Endothelial cell (in vitro differentiated cells): ENCODE measurements at regions not wholly inside any gene's neighbourhood (a gene's known extent, or its start where the extent isn't known, plus 50 kb on each side); places are given as distances from the start of the nearest gene placed in this dataset.
"Not testable (repeated sequence)": the region's sequence is repeated elsewhere in the genome, so short reads cannot be mapped to it uniquely, and the experiment has no call there.

Experiments
- DNase-seq: peaks from one replicate; pipeline ENCODE4 v3.0.0; 2021; ENCODE audit warnings: low spot score
- H3K27ac Mint-ChIP-seq: one replicate; pipeline ENCODE4 v1.8.0; 2021; ENCODE audit warnings: mixed read lengths, inconsistent platforms; ENCODE audit not compliant: unreplicated experiment
- H3K27me3 Mint-ChIP-seq: one replicate; pipeline ENCODE4 v1.8.0; 2021; ENCODE audit warnings: mild to moderate bottlenecking, moderate library complexity, mixed read lengths, inconsistent platforms; ENCODE audit not compliant: unreplicated experiment
- H3K36me3 Mint-ChIP-seq: one replicate; pipeline ENCODE4 v1.8.0; 2021; ENCODE audit warnings: mild to moderate bottlenecking, low read depth, mixed read lengths, inconsistent platforms; ENCODE audit not compliant: unreplicated experiment
- H3K4me1 Mint-ChIP-seq: one replicate; pipeline ENCODE4 v1.8.0; 2021; ENCODE audit warnings: mild to moderate bottlenecking, mixed read lengths, inconsistent platforms; ENCODE audit not compliant: unreplicated experiment
- H3K4me3 Mint-ChIP-seq: one replicate; pipeline ENCODE4 v1.8.0; 2021; ENCODE audit warnings: mild to moderate bottlenecking, mixed read lengths, inconsistent platforms; ENCODE audit not compliant: unreplicated experiment
- H3K9me3 Mint-ChIP-seq: one replicate; pipeline ENCODE4 v1.8.0; 2021; ENCODE audit warnings: mixed read lengths, inconsistent platforms; ENCODE audit not compliant: unreplicated experiment
- TF ChIP-seq, protein P1 (sequence below): fragments of 200-600 bp; sonication (generic); IDR thresholded peaks from one replicate; pipeline ENCODE4 v1.5.0; 2021; ENCODE audit warnings: antibody characterized with exemption; ENCODE audit not compliant: unreplicated experiment

DNA sequence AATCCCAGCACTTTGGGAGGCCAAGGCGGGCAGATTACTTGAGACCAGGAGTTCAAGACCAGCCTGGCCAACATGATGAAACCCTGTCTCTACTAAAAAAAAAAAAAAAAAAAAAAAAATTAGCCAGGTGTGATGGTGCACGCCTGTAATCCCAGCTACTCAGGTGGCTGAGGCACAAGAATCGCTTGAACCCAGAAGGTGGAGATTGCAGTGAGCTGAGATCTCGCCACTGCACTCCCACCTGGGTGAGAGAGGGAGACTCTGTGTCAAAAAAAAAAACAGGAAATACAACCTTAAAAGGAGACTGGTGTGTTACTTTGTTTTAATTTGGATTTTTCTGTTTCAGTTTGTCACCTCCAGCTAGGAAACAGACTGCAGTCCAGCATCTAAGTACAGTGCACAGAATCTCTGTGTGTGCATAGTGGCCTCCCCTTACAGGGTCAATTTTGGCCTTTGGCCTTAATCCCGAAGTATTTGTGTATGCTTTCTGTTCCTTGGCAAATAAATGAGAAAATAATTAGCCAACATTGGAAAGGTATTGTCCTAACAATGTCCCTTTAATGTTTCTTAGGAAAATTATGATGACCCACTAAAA is 266.1 kb downstream of the GOLGA6L6 start:
- H3K9me3 Mint-ChIP-seq, H3K4me3 Mint-ChIP-seq, H3K4me1 Mint-ChIP-seq, H3K27ac Mint-ChIP-seq, H3K27me3 Mint-ChIP-seq, H3K36me3 Mint-ChIP-seq, DNase-seq: not testable (repeated sequence)

GRCh38 chr15:20272422-20273184 is 269.0 kb downstream of the GOLGA6L6 start:
- Mint-ChIP-seq H3K27me3 (no peaks in the 10 kb centered on the region), H3K4me1 (no peaks in the 10 kb centered on the region), H3K27ac (no peak overlapping the region), H3K4me3 (no peak overlapping the region), H3K9me3 (no peaks in the 10 kb centered on the region), H3K36me3 (no peaks in the 10 kb centered on the region)
- TF ChIP-seq, protein P1, sequence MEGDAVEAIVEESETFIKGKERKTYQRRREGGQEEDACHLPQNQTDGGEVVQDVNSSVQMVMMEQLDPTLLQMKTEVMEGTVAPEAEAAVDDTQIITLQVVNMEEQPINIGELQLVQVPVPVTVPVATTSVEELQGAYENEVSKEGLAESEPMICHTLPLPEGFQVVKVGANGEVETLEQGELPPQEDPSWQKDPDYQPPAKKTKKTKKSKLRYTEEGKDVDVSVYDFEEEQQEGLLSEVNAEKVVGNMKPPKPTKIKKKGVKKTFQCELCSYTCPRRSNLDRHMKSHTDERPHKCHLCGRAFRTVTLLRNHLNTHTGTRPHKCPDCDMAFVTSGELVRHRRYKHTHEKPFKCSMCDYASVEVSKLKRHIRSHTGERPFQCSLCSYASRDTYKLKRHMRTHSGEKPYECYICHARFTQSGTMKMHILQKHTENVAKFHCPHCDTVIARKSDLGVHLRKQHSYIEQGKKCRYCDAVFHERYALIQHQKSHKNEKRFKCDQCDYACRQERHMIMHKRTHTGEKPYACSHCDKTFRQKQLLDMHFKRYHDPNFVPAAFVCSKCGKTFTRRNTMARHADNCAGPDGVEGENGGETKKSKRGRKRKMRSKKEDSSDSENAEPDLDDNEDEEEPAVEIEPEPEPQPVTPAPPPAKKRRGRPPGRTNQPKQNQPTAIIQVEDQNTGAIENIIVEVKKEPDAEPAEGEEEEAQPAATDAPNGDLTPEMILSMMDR = no peak
- no peak for DNase-seq

DNA sequence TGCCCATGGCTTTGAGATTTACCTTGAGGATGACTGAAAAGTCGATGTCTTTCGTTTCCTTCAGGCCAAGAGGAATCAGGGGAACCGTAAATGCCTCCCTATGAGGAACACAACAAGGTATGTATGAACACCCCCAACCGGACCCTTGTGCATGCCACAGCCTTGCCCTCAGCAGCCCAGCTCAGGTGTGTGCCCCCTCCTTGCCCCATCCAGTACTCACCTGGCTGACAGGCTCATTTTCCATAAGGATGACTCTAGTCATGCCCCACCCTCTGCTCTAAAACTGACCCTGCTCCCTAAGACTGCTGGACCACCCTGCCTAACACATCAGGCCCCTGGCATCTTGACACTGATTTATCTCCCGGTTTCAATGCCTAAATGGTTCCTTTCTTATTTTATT is 270.0 kb downstream of the GOLGA6L6 start:
- Mint-ChIP-seq H3K4me3 (no peak overlapping the region), H3K27me3 (no peaks in the 10 kb centered on the region), H3K36me3 (no peaks in the 10 kb centered on the region), H3K9me3 (no peaks in the 10 kb centered on the region), H3K4me1 (no peaks in the 10 kb centered on the region), H3K27ac (no peak overlapping the region)
- TF ChIP-seq, protein P1 = no peak
- DNase-seq = no peak

GRCh38 chr15:20269956-20270355 is 271.6 kb downstream of the GOLGA6L6 start:
- H3K9me3 Mint-ChIP-seq, H3K4me3 Mint-ChIP-seq, H3K4me1 Mint-ChIP-seq, H3K27me3 Mint-ChIP-seq, H3K27ac Mint-ChIP-seq, H3K36me3 Mint-ChIP-seq, DNase-seq: not testable (repeated sequence)

DNA sequence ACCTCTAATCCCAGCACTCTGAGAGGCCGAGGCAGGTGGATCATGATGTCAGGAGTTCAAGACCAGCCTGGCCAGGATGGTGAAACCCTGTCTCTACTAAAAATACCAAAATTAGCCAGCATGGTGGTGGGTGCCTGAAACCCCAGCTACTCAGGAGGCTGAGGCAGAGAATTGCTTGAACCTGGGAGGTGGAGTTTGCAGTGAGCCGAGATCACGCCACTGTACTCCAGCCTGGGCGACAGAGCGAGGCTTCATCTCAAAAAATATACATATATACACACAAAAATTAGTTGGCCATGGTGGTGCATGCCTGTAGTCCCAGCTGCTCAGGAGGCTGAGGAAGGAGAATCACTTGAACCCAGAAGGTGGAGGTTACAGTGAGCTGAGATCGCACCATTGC is 273.6 kb downstream of the GOLGA6L6 start:
- not testable (repeated sequence) for H3K4me3 Mint-ChIP-seq, DNase-seq, H3K4me1 Mint-ChIP-seq, H3K27me3 Mint-ChIP-seq, H3K36me3 Mint-ChIP-seq, H3K9me3 Mint-ChIP-seq, H3K27ac Mint-ChIP-seq

GRCh38 chr15:20267051-20267730 is 274.4 kb downstream of the GOLGA6L6 start:
- not testable (repeated sequence) for H3K9me3 Mint-ChIP-seq, H3K36me3 Mint-ChIP-seq, H3K27me3 Mint-ChIP-seq, H3K4me3 Mint-ChIP-seq, H3K27ac Mint-ChIP-seq, H3K4me1 Mint-ChIP-seq, DNase-seq

GRCh38 chr15:20265710-20266109 is 275.9 kb downstream of the GOLGA6L6 start:
- H3K4me1 Mint-ChIP-seq, H3K9me3 Mint-ChIP-seq, H3K4me3 Mint-ChIP-seq, H3K36me3 Mint-ChIP-seq, H3K27ac Mint-ChIP-seq, H3K27me3 Mint-ChIP-seq, DNase-seq: not testable (repeated sequence)

DNA sequence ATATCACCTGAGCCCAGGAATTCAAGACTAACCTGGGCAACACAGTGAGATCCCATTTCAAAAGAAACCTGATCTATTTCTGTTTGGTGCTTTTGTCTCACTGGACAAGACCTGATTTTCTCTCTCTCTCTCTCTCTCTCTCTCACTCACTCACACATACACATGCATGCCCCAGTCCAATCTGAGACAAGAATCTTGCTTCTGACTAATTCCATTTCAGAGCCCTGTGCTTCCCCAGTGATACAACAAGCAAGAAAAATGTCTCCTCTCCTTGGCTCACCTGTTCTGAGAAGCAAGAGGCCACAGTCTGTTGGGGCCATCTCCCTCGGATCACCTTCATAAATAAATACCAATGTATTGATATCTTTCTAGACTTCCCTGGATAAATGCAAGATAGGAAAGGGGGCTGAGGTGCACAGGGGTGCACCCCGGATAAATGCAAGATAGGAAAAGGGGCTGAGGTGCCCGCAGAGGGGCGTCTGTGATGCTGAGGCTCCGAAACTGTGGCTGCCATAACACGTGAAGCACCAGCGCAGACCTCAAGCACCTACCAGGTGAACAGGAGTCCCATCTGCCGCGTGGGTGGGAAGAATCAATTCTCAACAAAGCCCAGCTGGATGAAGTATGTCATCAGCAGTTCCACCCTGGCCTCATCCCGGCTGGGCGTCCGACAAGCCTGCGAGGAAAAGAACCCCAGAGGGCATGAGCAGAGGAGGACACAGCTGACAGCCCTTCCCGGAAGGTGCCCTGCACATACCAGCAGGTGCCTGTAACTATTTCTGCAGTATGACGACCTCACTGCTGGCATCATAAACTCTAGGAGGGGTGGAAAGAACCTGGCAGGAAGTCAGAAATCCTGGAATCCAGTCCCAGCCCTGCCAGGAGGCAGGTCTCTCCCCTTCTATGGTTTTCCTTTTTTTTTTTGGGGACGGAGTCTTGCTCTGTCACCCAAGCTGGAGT is 280.0 kb downstream of the GOLGA6L6 start:
- not testable (repeated sequence) for H3K27me3 Mint-ChIP-seq, H3K36me3 Mint-ChIP-seq, H3K4me1 Mint-ChIP-seq, H3K4me3 Mint-ChIP-seq, DNase-seq, H3K27ac Mint-ChIP-seq
- peaks cover 32% of the 10 kb centered on the region for H3K9me3 Mint-ChIP-seq

- not testable (repeated sequence) for H3K27me3 Mint-ChIP-seq, H3K36me3 Mint-ChIP-seq, DNase-seq, H3K4me1 Mint-ChIP-seq, H3K4me3 Mint-ChIP-seq, H3K27ac Mint-ChIP-seq
- peaks cover 30% of the 10 kb centered on the region for H3K9me3 Mint-ChIP-seq
Measured at GRCh38 chr15:20260650-20261049, 280.9 kb downstream of the GOLGA6L6 start.
